ENCODE measurements at regions not wholly inside any gene's neighbourhood (a gene's known extent, or its start where the extent isn't known, plus 50 kb on each side); places are given as distances from the start of the nearest gene placed in this dataset.
"Not testable (repeated sequence)": the region's sequence is repeated elsewhere in the genome, so short reads cannot be mapped to it uniquely, and the experiment has no call there.

DNA sequence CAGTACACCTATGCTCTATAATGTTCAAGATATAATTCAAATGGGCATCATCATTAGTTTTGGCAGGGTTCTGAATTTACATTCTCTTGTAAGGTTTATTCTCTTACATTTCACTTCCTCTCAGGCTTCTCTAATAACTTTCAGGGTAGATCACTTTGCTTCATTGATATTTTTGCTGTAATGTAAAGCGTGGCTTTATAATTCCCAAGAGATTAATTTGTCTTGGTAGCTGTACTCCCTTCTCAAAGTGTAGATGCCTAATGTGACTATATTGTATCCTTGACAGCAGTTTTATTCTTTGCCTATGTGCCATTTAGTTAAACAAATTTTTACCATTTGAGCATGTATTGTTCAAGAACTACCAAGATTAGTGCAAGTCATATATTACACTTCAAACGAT lies 889.1 kb downstream of the TAF11L14 start:
- CTCF ChIA-PET: no interaction called here
- no peaks in the 10 kb centered on the region for H3K4me1 Mint-ChIP-seq
- H3K27me3 Mint-ChIP-seq: no peaks in the 10 kb centered on the region
- POLR2A ChIA-PET: no interaction called here
- H3K36me3 Mint-ChIP-seq (ENCODE audit: low read depth): no peaks in the 10 kb centered on the region
- no peak overlapping the region for H3K4me3 Mint-ChIP-seq
- peaks cover 7% of the 10 kb centered on the region for H3K9me3 Mint-ChIP-seq
- no peak for DNase-seq
- H3K27ac Mint-ChIP-seq: no peak overlapping the region

DNA sequence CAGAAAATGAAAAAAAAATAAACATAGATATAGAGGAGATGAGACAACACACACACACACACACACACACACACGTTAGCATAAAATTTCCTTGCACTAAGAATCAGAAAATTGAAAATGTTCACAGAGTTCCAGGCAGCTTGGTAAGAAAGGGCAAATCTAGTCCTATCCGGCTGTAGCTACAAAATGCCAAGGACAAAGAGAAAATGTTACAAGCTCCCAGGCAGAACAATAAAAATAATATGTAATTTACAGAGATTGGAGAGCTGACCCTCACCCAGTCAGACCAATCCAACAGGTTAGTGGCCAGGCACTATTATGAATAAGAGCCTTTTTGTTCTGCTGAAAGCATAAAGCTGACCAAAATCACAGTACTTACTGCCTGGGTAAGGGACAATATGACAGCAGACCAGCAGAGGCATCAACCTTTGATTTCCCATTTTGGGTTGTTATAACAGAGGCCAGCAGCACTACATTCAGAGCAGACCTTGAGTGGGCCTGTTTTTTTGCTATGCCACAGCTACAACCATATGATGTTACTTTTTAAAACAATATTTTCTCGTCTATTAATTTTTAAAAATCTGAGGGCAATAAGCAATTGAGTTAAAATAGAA lies 892.6 kb downstream of the TAF11L14 start:
- ChIA-PET POLR2A (no interaction called here), CTCF (no interaction called here)
- no peaks in the 10 kb centered on the region for H3K4me1 Mint-ChIP-seq
- peaks cover 3% of the 10 kb centered on the region for H3K9me3 Mint-ChIP-seq
- no peak overlapping the region for H3K4me3 Mint-ChIP-seq
- no peaks in the 10 kb centered on the region for H3K27me3 Mint-ChIP-seq
- H3K27ac Mint-ChIP-seq: no peak overlapping the region
- H3K36me3 Mint-ChIP-seq (ENCODE audit: low read depth): no peaks in the 10 kb centered on the region
- no peak for DNase-seq

DNA sequence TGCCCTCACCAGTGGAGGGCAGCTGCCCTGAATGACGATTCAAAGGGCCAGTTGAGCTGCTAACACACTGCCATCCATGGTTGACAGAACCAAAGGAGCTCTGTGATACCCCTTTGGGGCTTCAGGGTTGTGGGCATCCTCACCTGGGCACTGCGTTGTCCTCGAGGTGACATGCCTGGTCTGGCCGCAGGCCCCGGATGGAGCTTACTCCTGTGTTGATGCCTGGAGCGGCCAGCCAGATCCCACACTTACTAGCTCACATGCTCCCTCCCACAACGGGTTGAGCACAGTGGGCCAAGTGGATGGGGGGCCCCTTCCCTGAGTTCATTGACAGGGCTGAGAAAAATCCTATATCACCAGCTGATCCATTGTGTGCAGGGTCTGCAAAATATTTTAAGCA lies 898.9 kb downstream of the TAF11L14 start:
- no peaks in the 10 kb centered on the region for H3K4me1 Mint-ChIP-seq
- POLR2A ChIA-PET: no interaction called here
- no peak for DNase-seq

DNA sequence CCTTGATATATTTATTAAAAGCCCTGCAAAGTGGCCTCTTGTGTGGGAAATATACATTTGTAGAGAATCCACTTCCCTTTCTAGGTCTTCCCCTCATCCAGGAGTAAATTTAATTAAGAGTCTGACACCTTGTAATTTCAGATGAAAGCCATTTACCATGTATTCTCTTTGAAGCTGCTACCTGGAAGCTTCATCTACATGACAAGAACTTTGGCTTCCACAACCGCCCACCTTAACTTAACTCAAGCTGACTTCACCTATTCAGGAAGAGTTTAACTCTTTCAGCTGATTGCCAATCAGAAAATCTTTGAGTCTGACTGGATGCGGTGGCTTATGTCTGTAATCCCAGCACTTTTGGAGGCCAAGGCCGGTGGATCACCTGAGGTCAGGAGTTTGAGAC lies 899.9 kb downstream of the TAF11L14 start:
- Mint-ChIP-seq H3K4me3 (no peak overlapping the region), H3K27me3 (no peaks in the 10 kb centered on the region), H3K4me1 (no peaks in the 10 kb centered on the region), H3K9me3 (peaks cover 3% of the 10 kb centered on the region), H3K36me3 (ENCODE audit: low read depth) (no peaks in the 10 kb centered on the region), H3K27ac (no peak overlapping the region)
- ChIA-PET CTCF (no interaction called here), POLR2A (no interaction called here)
- DNase-seq: no peak

More for the DNA sequence above, 898.9 kb downstream of the TAF11L14 start:
- CTCF ChIA-PET: no interaction called here
- no peak overlapping the region for H3K27ac Mint-ChIP-seq
- no peaks in the 10 kb centered on the region for H3K36me3 Mint-ChIP-seq (ENCODE audit: low read depth)
- H3K27me3 Mint-ChIP-seq: no peaks in the 10 kb centered on the region
- peaks cover 3% of the 10 kb centered on the region for H3K9me3 Mint-ChIP-seq
- H3K4me3 Mint-ChIP-seq: no peak overlapping the region

DNA sequence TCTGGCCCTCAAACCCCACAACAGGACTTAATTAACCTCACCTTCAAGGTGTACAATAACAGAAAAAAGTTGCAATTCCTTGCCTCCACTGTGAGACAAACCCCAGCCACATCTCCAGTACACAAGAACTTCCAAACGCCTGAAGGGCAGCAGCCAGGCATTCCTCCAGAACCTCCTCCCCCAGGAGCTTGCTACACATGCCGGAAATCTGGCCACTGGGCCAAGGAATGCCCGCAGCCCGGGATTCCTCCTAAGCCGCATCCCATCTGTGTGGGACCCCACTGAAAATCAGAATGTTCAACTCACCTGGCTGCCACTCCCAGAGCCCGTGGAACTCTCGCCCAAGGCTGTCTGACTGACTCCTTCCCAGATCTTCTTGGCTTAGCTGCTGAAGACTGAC lies 901.5 kb downstream of the TAF11L14 start:
- H3K4me3 Mint-ChIP-seq; H3K27me3 Mint-ChIP-seq; CTCF ChIA-PET; H3K4me1 Mint-ChIP-seq; H3K27ac Mint-ChIP-seq; H3K36me3 Mint-ChIP-seq (ENCODE audit: low read depth); POLR2A ChIA-PET; DNase-seq; H3K9me3 Mint-ChIP-seq: not testable (repeated sequence)

DNA sequence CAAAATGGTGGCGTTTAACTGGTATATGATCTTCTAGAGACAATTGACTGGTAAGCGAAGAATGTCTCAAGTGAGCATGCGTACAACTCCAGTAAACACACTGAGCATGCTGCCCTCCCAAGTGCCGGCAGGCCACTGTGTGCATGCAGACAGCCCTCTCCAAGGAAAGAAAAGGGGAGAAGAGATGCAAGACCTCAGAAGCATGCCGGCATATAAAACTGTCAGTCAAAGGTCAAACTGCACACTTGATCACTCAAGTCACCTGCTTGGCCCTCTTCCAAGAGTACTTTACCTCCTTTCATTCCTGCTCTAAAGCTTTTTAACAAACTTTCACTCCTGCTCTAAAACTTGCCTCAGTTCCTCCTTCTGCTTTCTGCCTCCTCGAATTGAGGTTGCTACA lies 910.2 kb downstream of the TAF11L14 start:
- no peaks in the 10 kb centered on the region for H3K36me3 Mint-ChIP-seq (ENCODE audit: low read depth)
- no peaks in the 10 kb centered on the region for H3K27me3 Mint-ChIP-seq
- DNase-seq: no peak
- H3K9me3 Mint-ChIP-seq: peaks cover 2% of the 10 kb centered on the region
- no peak overlapping the region for H3K4me3 Mint-ChIP-seq
- ChIA-PET CTCF (no interaction called here), POLR2A (no interaction called here)
- no peaks in the 10 kb centered on the region for H3K4me1 Mint-ChIP-seq
- no peak overlapping the region for H3K27ac Mint-ChIP-seq

DNA sequence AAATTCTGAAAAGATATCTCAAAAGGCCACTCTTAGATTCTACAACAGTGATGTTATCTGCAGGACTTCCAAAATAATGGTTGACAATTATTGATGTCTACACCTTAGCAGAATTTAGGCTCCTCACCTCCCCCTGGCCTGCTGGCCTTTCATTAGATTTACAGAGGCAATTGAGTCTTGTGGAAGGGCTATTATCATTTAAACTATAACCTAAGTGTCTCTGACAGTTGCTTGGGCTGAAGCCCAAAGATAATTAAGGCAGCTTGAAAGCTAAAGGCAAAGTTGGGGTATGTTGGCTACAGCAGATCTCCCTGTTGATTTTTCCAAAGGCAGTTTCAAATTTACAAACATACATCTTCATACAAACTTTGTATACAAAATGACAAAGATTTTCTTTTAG lies 912.3 kb downstream of the TAF11L14 start:
- H3K27me3 Mint-ChIP-seq: no peaks in the 10 kb centered on the region
- H3K36me3 Mint-ChIP-seq (ENCODE audit: low read depth): no peaks in the 10 kb centered on the region
- no peak overlapping the region for H3K4me3 Mint-ChIP-seq
- ChIA-PET POLR2A (no interaction called here), CTCF (interaction anchor here (0.6 kb wide), 1 partner anchor 62 kb away, joined by 3 read pairs; no protein-coding TSS in a partner anchor)
- no peaks in the 10 kb centered on the region for H3K4me1 Mint-ChIP-seq
- peaks cover 8% of the 10 kb centered on the region for H3K9me3 Mint-ChIP-seq
- H3K27ac Mint-ChIP-seq: no peak overlapping the region
- no peak for DNase-seq

DNA sequence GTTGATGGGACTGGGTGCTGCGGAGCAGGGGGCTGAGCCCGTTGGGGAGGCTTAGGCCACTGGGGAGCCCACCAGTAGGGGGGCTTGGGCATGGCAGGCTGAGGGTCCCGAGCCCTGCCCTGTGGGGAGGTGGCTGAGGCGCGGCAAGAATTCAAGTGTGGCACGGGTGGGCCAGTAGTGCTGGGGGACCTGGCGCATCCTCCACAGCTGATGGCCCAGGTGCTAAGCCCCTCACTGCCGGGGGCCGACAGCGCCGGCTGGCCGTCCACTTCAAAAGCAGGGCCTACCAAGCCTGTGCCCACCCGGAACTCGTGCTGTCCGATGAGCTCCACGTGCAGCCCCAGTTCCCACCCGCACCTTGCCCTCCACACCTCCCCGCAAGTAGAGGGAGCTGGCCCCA lies 917.5 kb downstream of the TAF11L14 start:
- CTCF ChIA-PET: no interaction called here
- no peak overlapping the region for H3K4me3 Mint-ChIP-seq

DNA sequence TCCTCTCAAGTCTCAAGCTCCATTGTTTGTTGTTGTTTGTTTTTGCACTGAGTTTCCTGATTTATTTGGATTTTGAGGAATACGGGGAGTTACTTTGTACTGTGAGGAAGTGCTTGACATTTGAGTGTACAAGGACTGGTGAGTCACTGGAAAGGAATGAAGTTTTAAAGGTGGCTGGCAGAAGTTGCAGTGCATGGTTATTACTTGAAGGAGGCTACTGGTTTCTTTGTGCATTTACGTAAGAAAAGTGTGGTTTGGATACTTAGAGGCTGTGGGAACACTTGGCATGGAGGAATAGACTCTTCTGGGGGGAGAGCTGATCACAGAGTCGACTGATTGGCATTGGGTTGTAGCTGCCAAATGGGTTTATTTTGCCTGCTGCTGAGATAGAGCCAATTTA lies 919.0 kb downstream of the TAF11L14 start:
- no peaks in the 10 kb centered on the region for H3K4me1 Mint-ChIP-seq
- H3K9me3 Mint-ChIP-seq: peaks cover 15% of the 10 kb centered on the region
- no peak overlapping the region for H3K27ac Mint-ChIP-seq
- no peaks in the 10 kb centered on the region for H3K27me3 Mint-ChIP-seq
- DNase-seq: no peak
- ChIA-PET POLR2A (no interaction called here), CTCF (no interaction called here)
- no peaks in the 10 kb centered on the region for H3K36me3 Mint-ChIP-seq (ENCODE audit: low read depth)
- H3K4me3 Mint-ChIP-seq: no peak overlapping the region

More for the DNA sequence above, 917.5 kb downstream of the TAF11L14 start:
- no peaks in the 10 kb centered on the region for H3K27me3 Mint-ChIP-seq
- POLR2A ChIA-PET: no interaction called here
- H3K27ac Mint-ChIP-seq: no peak overlapping the region
- H3K4me1 Mint-ChIP-seq: no peaks in the 10 kb centered on the region
- peaks cover 15% of the 10 kb centered on the region for H3K9me3 Mint-ChIP-seq
- no peak for DNase-seq
- H3K36me3 Mint-ChIP-seq (ENCODE audit: low read depth): no peaks in the 10 kb centered on the region

DNA sequence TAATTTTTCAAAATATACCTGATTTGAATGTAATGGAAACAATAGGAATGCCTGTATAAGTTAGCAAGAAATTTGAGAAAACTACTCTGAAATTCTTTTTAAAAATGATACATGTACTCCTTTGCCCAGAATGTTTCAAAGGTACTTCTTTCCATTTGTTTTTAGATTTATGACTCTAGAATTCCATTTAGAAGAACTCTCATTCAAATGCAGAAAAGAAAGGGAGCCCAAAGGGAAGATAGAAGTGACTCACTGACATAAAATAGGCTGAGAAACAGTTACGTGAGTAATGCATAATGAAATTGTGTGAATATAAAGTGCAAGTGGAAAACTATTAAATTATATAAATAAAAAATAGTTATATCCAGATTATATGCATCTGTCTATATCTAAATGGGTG lies 926.3 kb downstream of the TAF11L14 start:
- Mint-ChIP-seq H3K9me3 (no peaks in the 10 kb centered on the region), H3K36me3 (ENCODE audit: low read depth) (no peaks in the 10 kb centered on the region), H3K27me3 (no peaks in the 10 kb centered on the region), H3K4me3 (no peak overlapping the region), H3K4me1 (no peaks in the 10 kb centered on the region), H3K27ac (no peak overlapping the region)
- no peak for DNase-seq
- ChIA-PET CTCF (no interaction called here), POLR2A (no interaction called here)

DNA sequence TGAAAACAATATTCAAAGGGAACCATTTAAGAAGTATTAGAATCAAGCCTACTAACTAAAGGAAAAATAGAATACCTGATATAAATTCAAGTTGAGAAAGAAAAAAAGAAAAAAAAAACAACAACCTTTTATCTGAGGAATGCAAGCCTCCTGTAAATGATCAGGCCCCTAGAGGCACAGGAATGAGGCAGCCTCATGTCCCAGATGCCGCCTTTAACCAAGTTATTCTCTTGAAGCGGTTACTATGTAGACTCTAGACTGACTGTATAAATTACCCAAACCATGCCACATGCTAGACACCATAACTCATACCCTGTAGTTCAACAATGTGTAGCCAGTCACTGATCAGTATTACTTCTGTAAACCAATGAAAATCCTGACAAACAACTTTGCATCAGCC lies 929.6 kb downstream of the TAF11L14 start:
- POLR2A ChIA-PET: no interaction called here
- no peak for DNase-seq
- no peaks in the 10 kb centered on the region for H3K27me3 Mint-ChIP-seq
- CTCF ChIA-PET: no interaction called here
- H3K27ac Mint-ChIP-seq: no peak overlapping the region
- H3K36me3 Mint-ChIP-seq (ENCODE audit: low read depth): no peaks in the 10 kb centered on the region
- no peak overlapping the region for H3K4me3 Mint-ChIP-seq
- H3K4me1 Mint-ChIP-seq: no peaks in the 10 kb centered on the region
- peaks cover 3% of the 10 kb centered on the region for H3K9me3 Mint-ChIP-seq

DNA sequence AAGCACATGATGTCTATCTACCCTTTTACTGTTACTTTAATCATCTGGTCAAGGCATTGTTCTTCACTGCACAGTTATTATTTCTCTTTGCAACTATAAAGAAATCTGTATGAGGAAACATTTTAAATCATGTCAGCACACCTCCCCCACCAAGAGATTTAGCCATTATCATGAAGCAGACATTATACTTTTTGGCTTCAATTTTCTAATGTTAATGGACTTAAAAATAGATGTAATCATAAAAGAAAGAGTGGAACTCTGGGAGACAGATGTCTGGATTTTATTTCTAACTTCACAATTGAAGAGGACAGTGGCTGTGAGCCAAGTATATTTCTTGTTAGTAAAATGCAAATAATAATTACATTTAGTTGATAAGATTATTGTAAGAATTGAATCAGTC lies 932.4 kb downstream of the TAF11L14 start:
- no peak overlapping the region for H3K4me3 Mint-ChIP-seq
- H3K4me1 Mint-ChIP-seq: no peaks in the 10 kb centered on the region
- POLR2A ChIA-PET: no interaction called here
- no peak overlapping the region for H3K27ac Mint-ChIP-seq
- no peak for DNase-seq
- CTCF ChIA-PET: no interaction called here
- H3K27me3 Mint-ChIP-seq: no peaks in the 10 kb centered on the region
- H3K9me3 Mint-ChIP-seq: peaks cover 3% of the 10 kb centered on the region
- H3K36me3 Mint-ChIP-seq (ENCODE audit: low read depth): no peaks in the 10 kb centered on the region

DNA sequence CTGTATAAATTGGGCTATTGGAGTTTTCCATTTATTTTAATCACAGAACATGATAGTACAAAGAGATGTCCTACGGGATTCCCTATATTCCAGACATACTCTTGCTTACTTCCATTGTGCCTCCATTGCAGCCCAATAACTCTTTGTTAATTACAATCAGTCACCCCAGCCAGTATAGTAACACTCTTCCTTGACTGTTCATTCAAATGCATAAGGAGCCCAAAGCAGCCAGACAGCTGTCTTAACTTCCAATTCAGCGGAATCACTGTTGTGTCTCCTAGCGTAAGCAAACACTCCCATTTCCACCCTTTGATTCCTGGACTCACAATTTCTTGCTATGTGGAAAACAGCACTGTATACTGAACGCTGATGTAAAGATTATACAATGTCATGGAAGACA lies 942.3 kb downstream of the TAF11L14 start:
- H3K27ac Mint-ChIP-seq: no peak overlapping the region
- H3K9me3 Mint-ChIP-seq: peaks cover 3% of the 10 kb centered on the region
- POLR2A ChIA-PET: no interaction called here
- DNase-seq: no peak
- no peaks in the 10 kb centered on the region for H3K4me1 Mint-ChIP-seq
- no peak overlapping the region for H3K4me3 Mint-ChIP-seq
- CTCF ChIA-PET: no interaction called here
- no peaks in the 10 kb centered on the region for H3K27me3 Mint-ChIP-seq
- no peaks in the 10 kb centered on the region for H3K36me3 Mint-ChIP-seq (ENCODE audit: low read depth)

DNA sequence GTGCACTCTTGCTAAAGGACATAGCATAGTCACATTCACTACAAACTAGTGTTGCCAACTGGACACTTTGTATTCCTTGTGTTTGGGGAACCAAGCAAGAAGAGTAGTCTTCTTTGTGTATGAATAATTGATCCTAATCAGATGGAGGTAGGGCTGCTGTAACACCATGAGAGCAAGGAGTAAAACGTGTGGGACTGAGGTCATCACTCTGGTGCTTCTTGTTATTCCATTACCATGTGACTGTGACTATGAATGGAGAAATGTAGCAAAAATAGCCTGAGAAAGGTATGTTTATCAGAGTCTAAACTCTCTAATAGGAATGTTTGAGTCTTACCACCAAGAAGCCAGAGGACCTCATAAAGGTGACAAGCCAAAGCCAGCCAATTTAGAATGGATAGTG lies 966.9 kb downstream of the TAF11L14 start:
- no peaks in the 10 kb centered on the region for H3K4me1 Mint-ChIP-seq
- no peak overlapping the region for H3K4me3 Mint-ChIP-seq
- no peak for DNase-seq
- ChIA-PET CTCF (no interaction called here), POLR2A (no interaction called here)
- no peak overlapping the region for H3K27ac Mint-ChIP-seq
- H3K27me3 Mint-ChIP-seq: no peaks in the 10 kb centered on the region
- peaks cover 2% of the 10 kb centered on the region for H3K9me3 Mint-ChIP-seq
- H3K36me3 Mint-ChIP-seq (ENCODE audit: low read depth): no peaks in the 10 kb centered on the region

DNA sequence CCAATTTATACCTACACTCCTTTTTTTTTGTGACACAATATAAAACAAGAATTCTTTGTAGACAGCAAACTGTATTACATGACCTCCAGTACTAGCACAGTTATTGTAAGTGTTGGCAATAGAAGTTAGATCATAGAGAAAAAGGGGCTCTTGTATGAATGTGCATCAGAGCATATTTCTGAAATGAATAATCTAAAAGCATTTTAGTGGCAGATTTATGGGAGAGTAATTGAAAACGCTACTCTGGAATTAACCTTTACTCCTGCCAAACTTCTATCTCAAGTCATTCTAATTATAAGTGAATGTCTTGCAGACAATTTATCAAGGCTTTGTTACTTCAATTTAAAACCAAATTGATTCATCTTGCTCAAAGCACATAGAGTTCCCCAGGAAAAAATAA lies 968.1 kb downstream of the TAF11L14 start:
- POLR2A ChIA-PET: no interaction called here
- no peak overlapping the region for H3K4me3 Mint-ChIP-seq

More for the DNA sequence above, 968.1 kb downstream of the TAF11L14 start:
- peaks cover 2% of the 10 kb centered on the region for H3K9me3 Mint-ChIP-seq
- DNase-seq: no peak
- H3K27ac Mint-ChIP-seq: no peak overlapping the region
- no peaks in the 10 kb centered on the region for H3K27me3 Mint-ChIP-seq
- H3K4me1 Mint-ChIP-seq: no peaks in the 10 kb centered on the region
- CTCF ChIA-PET: no interaction called here
- H3K36me3 Mint-ChIP-seq (ENCODE audit: low read depth): no peaks in the 10 kb centered on the region
